ENCODE measurements at regions not wholly inside any gene's neighbourhood (a gene's known extent, or its start where the extent isn't known, plus 50 kb on each side); places are given as distances from the start of the nearest gene placed in this dataset.
A peak's percentile ranks its signal among the peaks of the same experiment; 100 is the strongest.
"Not testable (repeated sequence)": the region's sequence is repeated elsewhere in the genome, so short reads cannot be mapped to it uniquely, and the experiment has no call there.

- in situ Hi-C loops (cut with MboI; ENCODE audit: low pct_unique_long_range_greater_than_20kb, low sequenced_read_pairs): no loop called here
- no peak for DNase-seq
Observed at GRCh38 chr16:54879681-54880080, 51.0 kb upstream of the IRX5 start.

- in situ Hi-C loops (cut with MboI; ENCODE audit: low pct_unique_long_range_greater_than_20kb, low sequenced_read_pairs): no loop called here
- no peak for DNase-seq
Observed at GRCh38 chr16:54878301-54878700, 52.4 kb upstream of the IRX5 start.

GRCh38 chr16:54875443-54875842 is 55.2 kb upstream of the IRX5 start:
- no peak for DNase-seq
- in situ Hi-C loops (cut with MboI; ENCODE audit: low pct_unique_long_range_greater_than_20kb, low sequenced_read_pairs): no loop called here

- DNase-seq: peak; percentile 26
- in situ Hi-C loops (cut with MboI; ENCODE audit: low pct_unique_long_range_greater_than_20kb, low sequenced_read_pairs): not testable (repeated sequence)
Observed at GRCh38 chr16:54873716-54874373, 56.8 kb upstream of the IRX5 start.

GRCh38 chr16:54873071-54873470 is 57.6 kb upstream of the IRX5 start:
- DNase-seq: no peak
- in situ Hi-C loops (cut with MboI; ENCODE audit: low pct_unique_long_range_greater_than_20kb, low sequenced_read_pairs): no loop called here

- DNase-seq: no peak
- in situ Hi-C loops (cut with MboI; ENCODE audit: low pct_unique_long_range_greater_than_20kb, low sequenced_read_pairs): no loop called here
Observed at GRCh38 chr16:54870151-54870550, 60.5 kb upstream of the IRX5 start.

- no peak for DNase-seq
Observed at GRCh38 chr16:54867302-54867832, 63.3 kb upstream of the IRX5 start.

GRCh38 chr16:54862529-54862928 is 68.1 kb upstream of the IRX5 start:
- in situ Hi-C loops (cut with MboI; ENCODE audit: low pct_unique_long_range_greater_than_20kb, low sequenced_read_pairs): no loop called here
- no peak for DNase-seq

More at GRCh38 chr16:54867302-54867832, 63.3 kb upstream of the IRX5 start:
- in situ Hi-C loops (cut with MboI; ENCODE audit: low pct_unique_long_range_greater_than_20kb, low sequenced_read_pairs): no loop called here

- DNase-seq: no peak
- in situ Hi-C loops (cut with MboI; ENCODE audit: low pct_unique_long_range_greater_than_20kb, low sequenced_read_pairs): no loop called here
Observed at GRCh38 chr16:54856871-54857270, 73.8 kb upstream of the IRX5 start.

GRCh38 chr16:54847609-54848008 is 83.1 kb upstream of the IRX5 start:
- DNase-seq: no peak
- in situ Hi-C loops (cut with MboI; ENCODE audit: low pct_unique_long_range_greater_than_20kb, low sequenced_read_pairs): no loop called here

- DNase-seq: no peak
- in situ Hi-C loops (cut with MboI; ENCODE audit: low pct_unique_long_range_greater_than_20kb, low sequenced_read_pairs): no loop called here
Observed at GRCh38 chr16:54847207-54847606, 83.5 kb upstream of the IRX5 start.

- no peak for DNase-seq
- in situ Hi-C loops (cut with MboI; ENCODE audit: low pct_unique_long_range_greater_than_20kb, low sequenced_read_pairs): no loop called here
Observed at GRCh38 chr16:54846766-54847165, 83.9 kb upstream of the IRX5 start.

GRCh38 chr16:54843424-54843750 is 87.3 kb upstream of the IRX5 start:
- in situ Hi-C loops (cut with MboI; ENCODE audit: low pct_unique_long_range_greater_than_20kb, low sequenced_read_pairs): no loop called here
- DNase-seq: no peak

GRCh38 chr16:54842743-54843423 is 87.8 kb upstream of the IRX5 start:
- in situ Hi-C loops (cut with MboI; ENCODE audit: low pct_unique_long_range_greater_than_20kb, low sequenced_read_pairs): no loop called here
- no peak for DNase-seq

- no peak for DNase-seq
- in situ Hi-C loops (cut with MboI; ENCODE audit: low pct_unique_long_range_greater_than_20kb, low sequenced_read_pairs): no loop called here
Observed at GRCh38 chr16:54829691-54830090, 101.0 kb upstream of the IRX5 start.

GRCh38 chr16:54822892-54823291 is 107.8 kb upstream of the IRX5 start:
- in situ Hi-C loops (cut with MboI; ENCODE audit: low pct_unique_long_range_greater_than_20kb, low sequenced_read_pairs): no loop called here

GRCh38 chr16:54822492-54822891 is 108.2 kb upstream of the IRX5 start:
- no peak for DNase-seq
- in situ Hi-C loops (cut with MboI; ENCODE audit: low pct_unique_long_range_greater_than_20kb, low sequenced_read_pairs): no loop called here

More at GRCh38 chr16:54822892-54823291, 107.8 kb upstream of the IRX5 start:
- DNase-seq: no peak

- in situ Hi-C loops (cut with MboI; ENCODE audit: low pct_unique_long_range_greater_than_20kb, low sequenced_read_pairs): no loop called here
- no peak for DNase-seq
Observed at GRCh38 chr16:54821731-54822130, 108.9 kb upstream of the IRX5 start.

GRCh38 chr16:54817940-54818574 is 112.6 kb upstream of the IRX5 start:
- in situ Hi-C loops (cut with MboI; ENCODE audit: low pct_unique_long_range_greater_than_20kb, low sequenced_read_pairs): no loop called here
- no peak for DNase-seq

GRCh38 chr16:54817432-54817831 is 113.2 kb upstream of the IRX5 start:
- DNase-seq: peak; percentile 26
- in situ Hi-C loops (cut with MboI; ENCODE audit: low pct_unique_long_range_greater_than_20kb, low sequenced_read_pairs): no loop called here

All from KBM-7 (cell line).